ENCODE measurements at regions not wholly inside any gene's neighbourhood (a gene's known extent, or its start where the extent isn't known, plus 50 kb on each side); places are given as distances from the start of the nearest gene placed in this dataset.

- no peak for DNase-seq (ENCODE audit: low spot score)
Measured at GRCh38 chr18:39799006-39799405, 2156.0 kb upstream of the PIK3C3 start.

- DNase-seq (ENCODE audit: low spot score), result peak; percentile 28
Measured at GRCh38 chr18:39796393-39796792, 2158.6 kb upstream of the PIK3C3 start.

- no peak for DNase-seq (ENCODE audit: low spot score)
Measured at GRCh38 chr18:39795350-39795749, 2159.7 kb upstream of the PIK3C3 start.

- no peak for DNase-seq (ENCODE audit: low spot score)
Measured at GRCh38 chr18:39793609-39794008, 2161.4 kb upstream of the PIK3C3 start.

GRCh38 chr18:39788383-39788782, 2166.7 kb upstream of the PIK3C3 start:
- no peak for DNase-seq (ENCODE audit: low spot score)

- DNase-seq (ENCODE audit: low spot score), result no peak
Measured at GRCh38 chr18:39786477-39786876, 2168.6 kb upstream of the PIK3C3 start.

GRCh38 chr18:39784541-39784940, 2170.5 kb upstream of the PIK3C3 start:
- no peak for DNase-seq (ENCODE audit: low spot score)

- DNase-seq (ENCODE audit: low spot score), result no peak
Measured at GRCh38 chr18:39781565-39781964, 2173.5 kb upstream of the PIK3C3 start.

- no peak for DNase-seq (ENCODE audit: low spot score)
Measured at GRCh38 chr18:39780774-39781173, 2174.3 kb upstream of the PIK3C3 start.

- no peak for DNase-seq (ENCODE audit: low spot score)
Measured at GRCh38 chr18:39779926-39780325, 2175.1 kb upstream of the PIK3C3 start.

- no peak for DNase-seq (ENCODE audit: low spot score)
Measured at GRCh38 chr18:39776766-39777165, 2178.3 kb upstream of the PIK3C3 start.

- no peak for DNase-seq (ENCODE audit: low spot score)
Measured at GRCh38 chr18:39774957-39775598, 2180.0 kb upstream of the PIK3C3 start.

- DNase-seq (ENCODE audit: low spot score), result no peak
Measured at GRCh38 chr18:39773646-39774045, 2181.4 kb upstream of the PIK3C3 start.

GRCh38 chr18:39772155-39772919, 2182.7 kb upstream of the PIK3C3 start:
- DNase-seq (ENCODE audit: low spot score), result no peak

GRCh38 chr18:39770399-39770798, 2184.6 kb upstream of the PIK3C3 start:
- DNase-seq (ENCODE audit: low spot score), result no peak

- peak; percentile 1 for DNase-seq (ENCODE audit: low spot score)
Measured at GRCh38 chr18:39764873-39765272, 2190.2 kb upstream of the PIK3C3 start.

GRCh38 chr18:39761273-39761672, 2193.8 kb upstream of the PIK3C3 start:
- no peak for DNase-seq (ENCODE audit: low spot score)

- DNase-seq (ENCODE audit: low spot score), result no peak
Measured at GRCh38 chr18:39759926-39760325, 2194.3 kb upstream of the CELF4 start.

- no peak for DNase-seq (ENCODE audit: low spot score)
Measured at GRCh38 chr18:39753178-39753577, 2187.6 kb upstream of the CELF4 start.

GRCh38 chr18:39752351-39752750, 2186.8 kb upstream of the CELF4 start:
- no peak for DNase-seq (ENCODE audit: low spot score)

- DNase-seq (ENCODE audit: low spot score), result no peak
Measured at GRCh38 chr18:39751921-39752320, 2186.3 kb upstream of the CELF4 start.

GRCh38 chr18:39751161-39751560, 2185.6 kb upstream of the CELF4 start:
- DNase-seq (ENCODE audit: low spot score), result no peak

- peak; percentile 33 for DNase-seq (ENCODE audit: low spot score)
Measured at GRCh38 chr18:39749154-39749553, 2183.6 kb upstream of the CELF4 start.

GRCh38 chr18:39748727-39749126, 2183.1 kb upstream of the CELF4 start:
- no peak for DNase-seq (ENCODE audit: low spot score)
